HG02623 (cell line): ENCODE measurements at regions not wholly inside any gene's neighbourhood (a gene's known extent, or its start where the extent isn't known, plus 50 kb on each side); places are given as distances from the start of the nearest gene placed in this dataset.

ENCODE experiments used
- ATAC-seq: cut with Tn5 transposase; IDR thresholded peaks from one replicate; pipeline ENCODE4 v1.9.1; 2021; ENCODE audit warnings: moderate library complexity; ENCODE audit not compliant: unreplicated experiment

DNA sequence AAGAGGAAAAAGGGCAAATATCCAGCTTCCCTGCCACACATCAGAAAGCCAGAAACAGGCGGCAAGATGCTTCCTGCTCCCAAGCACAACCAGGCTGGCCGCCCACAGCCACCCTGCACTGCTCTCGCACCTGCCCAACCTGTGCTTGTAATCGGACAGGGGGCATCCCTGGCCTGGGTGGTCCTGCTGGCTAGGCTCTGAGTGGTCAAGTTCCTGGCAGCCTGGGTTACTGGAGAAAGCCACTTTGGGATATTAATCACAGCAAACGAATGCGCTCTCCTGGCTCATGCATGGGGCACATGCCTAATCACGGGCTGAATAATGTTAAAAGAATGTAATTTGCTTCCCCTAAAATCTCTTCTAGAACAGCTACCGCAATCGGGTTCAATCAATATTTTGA is 442.4 kb downstream of the MCTP2 start:
- ATAC-seq = no peak

DNA sequence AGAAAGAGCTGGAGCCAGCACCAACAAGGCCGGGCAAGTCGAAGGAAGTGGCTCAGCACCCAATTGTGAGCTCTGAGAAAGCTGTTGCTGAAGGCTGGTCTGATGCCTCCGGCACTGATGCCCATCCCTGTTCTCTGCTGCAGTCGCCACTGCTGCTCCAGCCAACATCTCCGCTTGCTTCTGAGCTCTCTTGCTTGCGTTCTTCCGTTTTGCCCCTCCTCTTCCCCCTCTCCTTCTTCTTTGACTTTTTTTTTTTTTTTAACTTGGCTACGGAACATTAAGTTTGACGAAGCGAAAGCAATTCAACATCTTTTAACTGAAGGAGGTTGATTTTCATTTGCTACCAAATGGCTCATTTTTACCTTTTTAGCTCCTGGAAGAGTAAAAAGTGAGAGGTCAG is 442.9 kb downstream of the MCTP2 start:
- ATAC-seq = no peak

DNA sequence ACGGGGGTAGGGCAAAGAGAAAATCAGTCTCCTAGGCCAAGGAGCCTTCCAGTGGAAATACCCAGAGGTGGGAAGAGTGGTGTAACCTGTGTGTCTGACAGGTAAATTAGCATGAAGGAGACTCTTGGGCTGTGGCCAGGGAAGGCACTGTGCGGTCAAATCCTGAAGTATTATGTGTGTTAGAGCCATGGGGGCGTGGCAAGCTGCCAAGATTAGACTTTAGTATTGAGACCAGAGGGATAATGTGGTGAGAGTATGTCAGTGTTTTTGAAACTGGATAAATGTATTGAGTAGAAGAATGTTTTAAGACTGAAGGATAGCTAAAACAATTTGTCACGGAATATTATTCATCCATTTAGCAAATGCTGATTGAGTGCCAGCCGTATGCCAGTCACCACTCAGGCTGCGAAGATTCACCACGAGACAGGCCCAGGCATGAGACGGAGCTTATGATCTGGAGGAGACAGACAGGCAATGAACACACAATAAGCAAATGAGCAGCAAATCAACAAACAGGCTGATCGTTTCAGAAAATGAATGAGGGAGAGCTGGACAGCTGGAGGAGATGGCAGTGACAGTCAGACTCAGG is 445.9 kb downstream of the MCTP2 start:
- no peak for ATAC-seq

DNA sequence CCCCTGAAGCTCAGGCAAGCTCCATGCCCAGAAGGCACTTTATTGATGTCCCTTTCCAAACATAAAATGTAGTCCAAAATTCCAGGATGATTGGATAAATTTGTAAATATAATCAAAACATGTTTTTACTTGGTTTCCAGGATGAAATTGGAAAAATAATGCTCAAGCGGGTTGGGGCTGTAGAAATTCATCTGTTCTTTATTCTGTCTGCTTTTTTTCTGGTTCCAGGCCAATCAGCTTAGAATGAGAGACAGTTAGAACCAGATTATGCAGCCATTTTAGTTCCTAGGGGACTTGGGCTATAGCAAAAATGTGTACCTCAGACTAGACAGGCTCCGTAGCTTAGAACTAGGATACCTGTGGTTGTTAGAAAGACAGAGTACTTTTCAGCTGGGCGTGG is 450.8 kb downstream of the MCTP2 start:
- no peak for ATAC-seq

DNA sequence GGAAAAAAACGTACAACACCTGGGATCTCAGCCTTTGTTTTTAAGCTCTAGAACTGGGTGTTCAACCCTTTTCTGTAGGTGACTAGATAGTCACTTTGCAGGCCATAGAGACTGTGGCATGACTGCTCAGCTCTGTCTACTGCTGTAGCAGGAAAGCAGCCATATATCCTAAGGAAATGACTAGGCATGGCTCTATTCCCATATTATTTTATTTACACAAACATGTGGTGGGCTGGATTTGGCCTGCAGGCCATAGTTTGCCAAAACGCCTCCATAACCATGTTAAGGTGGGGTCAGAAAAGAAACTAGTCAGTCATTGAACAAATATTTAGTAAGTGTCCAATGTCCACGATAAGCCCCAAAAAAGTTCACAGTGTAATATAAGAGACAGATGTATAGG is 452.5 kb downstream of the MCTP2 start:
- ATAC-seq = no peak

DNA sequence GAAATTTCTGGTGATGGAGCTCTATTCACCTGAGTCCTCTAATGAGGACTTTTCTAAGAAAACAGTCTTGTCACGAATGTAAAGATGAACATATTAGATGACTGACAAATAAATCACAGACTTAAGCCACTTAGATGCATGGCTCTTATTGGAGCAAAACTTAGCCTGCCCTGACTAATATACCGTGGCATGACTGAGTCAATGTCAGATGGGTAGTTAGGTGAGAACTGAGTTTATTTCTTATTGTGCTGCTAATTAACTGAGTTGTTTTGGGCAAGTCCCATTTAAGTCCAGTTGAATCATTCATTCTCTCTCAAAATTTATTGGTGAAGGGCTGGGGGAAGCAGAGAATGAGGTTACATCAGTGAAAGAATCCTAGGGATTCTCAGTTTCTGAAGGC is 459.8 kb downstream of the MCTP2 start:
- ATAC-seq = no peak

DNA sequence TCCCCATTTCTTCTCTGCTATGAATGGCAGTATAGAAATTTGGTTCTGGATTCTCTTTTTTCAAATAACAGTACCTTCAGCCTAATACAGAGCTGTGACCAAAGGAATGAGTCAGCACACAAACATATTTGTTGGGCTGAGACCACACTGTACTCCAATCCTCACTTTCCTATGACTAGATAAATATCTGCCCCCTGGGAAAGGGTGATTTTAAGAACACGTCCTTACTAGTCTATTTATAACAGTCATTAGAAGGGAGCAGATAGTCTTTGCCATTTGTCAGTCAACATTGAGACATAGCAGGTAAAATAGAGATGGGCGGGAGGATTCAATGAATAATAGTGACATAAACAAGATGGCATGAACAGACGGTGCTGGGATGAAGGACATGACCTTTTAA is 461.3 kb downstream of the MCTP2 start:
- ATAC-seq = no peak

DNA sequence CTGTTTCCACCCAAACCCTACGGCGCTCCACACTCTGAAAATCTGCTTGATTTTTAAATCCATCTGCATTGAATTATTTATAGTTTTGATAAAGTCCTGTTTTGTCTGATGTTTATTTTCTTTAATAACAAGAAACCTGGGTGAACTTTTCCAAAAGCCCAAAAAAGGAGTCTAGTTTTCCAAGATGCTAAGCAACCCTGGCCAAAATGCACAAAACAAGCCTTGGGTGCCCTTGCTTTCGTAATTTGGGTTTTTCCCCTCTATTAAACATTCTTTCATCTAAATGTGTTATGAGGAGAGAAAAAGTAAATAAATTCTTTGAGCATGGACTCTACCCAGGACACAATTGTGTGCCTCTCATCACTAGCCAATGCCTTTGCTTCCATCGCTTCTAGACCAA is 468.9 kb downstream of the MCTP2 start:
- ATAC-seq = no peak

DNA sequence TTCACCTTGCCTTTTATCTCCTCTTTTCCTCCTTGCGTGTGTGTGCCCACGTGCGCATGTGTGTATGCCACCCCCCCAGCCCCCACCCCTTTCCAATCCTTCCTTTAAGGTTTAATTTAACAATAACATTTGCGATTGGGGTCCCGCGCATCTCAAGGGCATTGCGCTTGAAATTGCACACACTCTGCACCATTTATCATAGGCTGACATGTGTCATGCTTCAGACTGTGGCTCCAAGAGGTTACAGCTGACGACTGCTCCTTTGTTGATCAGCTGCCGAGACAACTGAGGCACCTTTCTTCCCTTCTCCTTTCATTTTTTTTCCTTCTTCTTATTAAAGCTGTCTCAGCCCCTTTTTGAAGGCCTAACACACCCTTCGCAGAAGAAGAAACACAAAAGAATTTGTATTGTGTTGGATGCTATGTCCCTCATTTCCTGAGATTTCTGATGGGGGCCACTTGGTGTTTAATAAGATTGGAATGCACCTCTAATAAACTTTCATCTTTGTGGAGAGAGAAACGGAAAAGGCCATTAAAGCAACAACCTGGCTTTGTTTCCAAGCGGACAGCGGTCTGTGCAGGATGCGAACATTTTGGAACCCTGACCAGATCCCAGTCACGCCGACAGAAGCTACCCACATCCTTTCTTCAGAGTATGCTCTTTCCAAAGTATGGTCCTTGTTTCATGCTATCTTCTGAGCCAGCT is 470.1 kb downstream of the MCTP2 start:
- no peak for ATAC-seq

DNA sequence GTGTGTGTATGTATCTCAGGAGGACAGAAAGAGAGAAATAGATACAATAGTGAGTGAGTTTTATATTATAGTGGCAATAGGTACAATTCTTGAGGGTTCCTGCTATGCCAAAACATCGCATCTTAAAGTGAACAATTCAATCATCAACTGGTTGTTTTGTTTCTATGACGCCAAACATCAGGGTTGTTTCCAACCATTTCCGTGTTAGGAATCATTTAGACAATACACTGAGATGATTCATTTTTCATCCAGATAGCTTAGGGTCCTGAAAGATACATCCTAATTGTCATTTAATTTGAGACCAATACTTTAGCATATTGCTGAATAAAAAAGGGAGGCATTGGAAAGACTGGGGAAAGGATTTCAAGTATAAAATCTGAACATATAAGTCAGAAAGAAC is 472.2 kb downstream of the MCTP2 start:
- no peak for ATAC-seq

DNA sequence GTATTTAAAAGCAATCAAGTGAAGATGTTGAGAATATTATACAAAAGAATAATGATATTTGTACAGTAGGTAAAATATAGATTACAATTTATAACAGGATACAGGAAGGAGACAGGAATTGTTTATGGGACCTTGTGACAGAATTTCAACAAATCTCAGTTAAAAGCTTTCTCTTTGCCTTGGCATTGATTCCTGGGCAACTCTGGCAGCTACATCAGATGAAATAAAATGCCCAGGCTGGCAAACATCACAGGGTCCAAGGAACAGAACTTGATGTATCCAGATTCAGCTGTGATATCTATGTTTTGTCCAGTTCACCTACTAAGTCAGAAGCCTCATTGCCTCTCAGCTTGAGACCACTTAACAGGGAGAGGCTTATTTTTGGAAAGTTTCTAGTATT is 473.1 kb downstream of the MCTP2 start:
- no peak for ATAC-seq

DNA sequence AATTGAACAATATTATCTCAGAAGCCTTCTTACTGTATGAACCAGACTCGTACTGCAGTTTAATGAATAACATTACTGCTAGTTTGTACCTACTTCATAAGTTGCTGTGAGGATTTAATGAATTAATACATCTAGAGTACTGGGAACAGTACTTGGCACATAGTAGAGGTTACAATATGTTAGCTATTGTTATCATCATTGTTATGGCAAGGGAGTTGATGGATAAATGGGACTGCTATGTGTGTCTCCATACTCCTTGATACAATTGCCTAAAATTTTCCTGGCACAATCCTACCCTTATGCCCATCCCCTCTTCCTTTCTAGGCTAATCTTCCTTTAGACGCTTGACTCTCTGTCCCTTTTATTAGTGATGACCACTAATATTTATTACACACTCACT is 473.6 kb downstream of the MCTP2 start:
- ATAC-seq = no peak

DNA sequence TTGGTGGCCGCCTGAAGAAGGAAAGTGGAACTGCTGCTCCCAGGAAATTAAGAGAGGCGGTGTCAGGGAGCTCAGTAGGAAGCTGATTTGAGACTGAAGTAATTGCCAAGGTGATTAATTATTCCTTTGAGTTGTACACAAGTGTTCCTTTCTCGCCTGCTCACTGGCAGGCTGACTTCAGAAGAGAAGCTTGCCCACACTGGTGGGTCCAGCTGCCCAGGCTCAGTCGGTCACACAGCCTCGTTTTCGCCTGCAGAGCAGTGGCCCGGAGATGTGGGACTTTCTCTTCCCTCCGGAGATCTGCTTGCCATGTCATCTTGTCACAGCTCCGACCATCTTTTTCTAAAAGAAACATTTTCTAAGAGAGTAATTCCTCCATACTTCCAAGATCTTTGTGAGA is 478.0 kb downstream of the MCTP2 start:
- no peak for ATAC-seq

DNA sequence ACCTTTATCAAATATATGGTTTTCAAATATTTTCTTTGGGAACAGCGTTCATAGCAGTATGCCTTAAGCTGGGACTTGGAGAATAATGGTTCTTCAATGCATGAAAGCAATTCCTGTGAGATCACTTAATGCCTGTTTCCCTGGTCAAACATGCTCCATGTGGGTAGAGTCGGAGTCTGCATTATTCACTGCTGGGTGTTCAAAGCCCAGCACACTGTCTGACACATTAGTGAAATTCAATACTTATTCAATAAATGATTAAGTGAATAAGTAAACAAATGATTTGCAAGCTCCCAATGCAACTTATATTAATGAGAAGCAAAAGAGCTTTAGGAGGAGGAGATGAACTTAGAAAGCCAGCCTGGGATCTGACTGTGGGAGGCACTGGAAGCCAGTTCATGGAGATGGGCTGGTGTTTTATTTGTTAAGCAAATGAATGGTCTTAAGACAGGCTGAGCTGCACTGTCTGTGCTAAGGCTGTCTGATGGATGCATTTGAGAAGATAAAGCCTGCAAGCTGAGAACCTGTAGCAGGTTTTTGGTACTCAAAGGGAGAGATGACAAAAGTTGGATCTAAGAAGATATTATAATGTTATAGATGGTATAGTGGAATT is 490.8 kb downstream of the MCTP2 start:
- no peak for ATAC-seq

DNA sequence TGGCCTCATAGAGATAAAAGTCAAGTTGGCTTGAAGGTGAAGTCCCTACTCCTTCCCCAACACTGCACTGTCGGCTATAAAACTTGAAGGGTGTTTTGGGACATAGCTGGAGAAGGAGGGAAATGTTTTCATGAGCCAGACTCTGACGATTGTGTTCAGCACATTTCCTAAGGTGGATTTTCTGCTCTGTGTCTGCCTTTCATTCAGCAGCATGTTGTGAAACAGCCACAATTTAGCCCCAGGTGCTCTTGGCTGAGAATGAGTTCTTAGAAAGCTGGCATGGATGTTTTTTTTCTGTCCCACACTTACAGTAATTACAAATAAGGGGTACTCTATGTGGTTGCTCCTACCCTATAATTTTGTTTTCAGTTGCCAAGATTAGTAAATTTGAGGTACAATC is 492.4 kb downstream of the MCTP2 start:
- ATAC-seq = no peak

DNA sequence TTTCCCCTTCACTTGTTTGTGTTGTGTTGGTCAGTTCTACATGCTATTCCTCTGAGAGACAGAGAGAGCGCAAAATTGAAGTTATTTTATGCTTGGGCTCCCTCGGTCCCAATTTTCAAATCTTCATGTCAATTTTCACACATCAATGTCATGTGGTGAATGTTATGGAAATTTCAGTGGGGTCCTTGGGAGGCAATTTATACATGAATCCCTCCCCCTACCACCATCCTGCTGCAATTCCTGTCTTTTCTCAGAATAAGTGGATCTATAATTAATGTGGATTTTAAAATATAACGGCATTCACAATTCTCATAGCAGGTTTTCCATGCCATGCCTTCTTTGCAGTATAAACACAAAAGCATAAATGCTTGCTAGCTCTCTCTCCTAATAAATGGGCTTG is 499.9 kb downstream of the MCTP2 start:
- no peak for ATAC-seq

DNA sequence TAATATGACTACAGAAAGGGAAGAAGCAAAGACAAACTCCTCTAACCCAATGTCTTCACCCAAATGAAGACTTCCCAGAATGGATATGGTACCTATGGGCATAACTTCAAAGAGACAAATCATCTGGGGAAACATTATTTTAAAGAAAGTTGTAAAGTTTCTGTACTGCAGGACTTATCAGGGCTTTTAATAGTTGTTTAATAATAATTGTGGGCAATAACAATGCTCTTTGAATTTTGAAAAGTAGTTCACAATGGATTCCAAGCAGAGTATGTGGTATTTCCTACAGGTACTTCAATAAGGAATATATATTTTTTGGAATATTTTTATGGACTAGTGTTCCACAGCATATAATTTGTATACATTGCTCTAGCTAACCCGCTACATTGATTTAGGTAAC is 503.1 kb downstream of the MCTP2 start:
- no peak for ATAC-seq

DNA sequence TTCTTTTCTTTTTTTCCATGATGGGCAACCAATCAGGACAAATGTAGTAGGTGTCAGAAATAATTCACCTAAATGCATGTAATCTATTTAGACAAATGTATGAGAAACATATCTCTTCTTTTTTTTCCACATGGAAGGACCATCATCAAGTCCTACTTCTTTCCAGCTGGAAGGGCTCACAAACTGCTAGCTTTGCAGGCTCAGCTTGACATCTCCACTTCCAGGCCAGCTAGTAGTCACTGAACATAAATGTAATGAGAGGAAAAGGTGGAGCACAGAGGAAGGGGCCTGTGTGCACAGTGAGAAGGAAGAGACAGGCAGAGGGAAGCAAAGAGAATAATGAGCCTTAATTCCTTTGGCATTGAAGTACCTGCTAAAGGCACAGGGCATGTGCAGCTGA is 504.9 kb downstream of the MCTP2 start:
- ATAC-seq = no peak

DNA sequence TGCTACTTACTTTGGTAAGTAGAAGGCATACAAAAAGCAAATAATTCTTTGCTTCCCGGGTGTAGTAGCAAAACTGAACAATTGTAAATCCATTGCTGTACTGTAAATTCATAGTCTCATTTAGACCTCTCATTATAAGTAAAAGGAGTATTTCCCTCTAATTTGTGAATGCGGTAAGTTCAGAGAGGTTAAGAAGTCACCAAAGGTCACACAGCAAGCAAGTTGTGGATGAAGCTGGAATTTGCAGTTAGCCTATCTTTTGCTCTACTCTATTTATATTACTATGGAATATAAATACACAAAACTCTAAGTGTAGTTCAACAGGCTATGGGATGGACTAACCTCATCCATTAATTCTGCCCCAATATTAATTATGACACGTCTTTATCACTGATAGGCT is 508.3 kb downstream of the MCTP2 start:
- ATAC-seq = no peak

DNA sequence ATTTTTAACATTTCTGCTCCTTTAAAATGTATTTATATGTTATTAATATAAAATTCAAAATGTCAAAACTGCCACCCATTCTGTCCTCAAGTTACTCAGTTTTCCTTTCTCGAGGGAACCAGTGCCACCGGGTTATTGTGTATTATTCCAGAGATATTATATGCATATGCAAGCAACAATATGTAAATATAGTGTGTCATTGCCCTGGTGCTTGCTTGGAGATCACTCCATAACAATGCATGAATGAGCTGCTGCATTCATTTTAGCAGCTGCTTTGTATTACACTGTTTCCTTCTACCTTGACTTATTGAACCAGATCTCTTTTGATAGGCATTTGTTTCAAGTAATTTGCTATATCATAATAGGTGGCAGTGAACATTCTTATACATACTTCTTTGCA is 509.1 kb downstream of the MCTP2 start:
- ATAC-seq = no peak

DNA sequence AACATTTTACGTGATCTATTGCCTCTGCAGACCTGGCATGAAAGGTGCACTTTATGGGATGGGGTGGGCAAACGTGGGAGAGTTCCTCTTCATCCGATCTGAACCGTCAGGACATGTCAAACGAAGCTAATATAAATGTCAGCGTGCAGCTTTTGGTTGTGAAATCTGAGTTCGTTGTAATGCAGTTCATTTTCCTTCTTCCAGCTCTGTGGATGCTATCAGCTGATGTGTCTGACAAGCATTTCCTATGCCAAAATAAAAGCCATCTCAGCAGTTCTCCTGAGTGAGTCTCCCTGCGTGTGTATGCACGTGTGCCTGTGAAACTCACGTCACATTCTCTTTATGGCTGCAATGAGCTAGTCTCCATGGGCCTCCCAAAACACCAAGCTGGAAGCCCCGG is 512.3 kb downstream of the MCTP2 start:
- ATAC-seq = no peak

DNA sequence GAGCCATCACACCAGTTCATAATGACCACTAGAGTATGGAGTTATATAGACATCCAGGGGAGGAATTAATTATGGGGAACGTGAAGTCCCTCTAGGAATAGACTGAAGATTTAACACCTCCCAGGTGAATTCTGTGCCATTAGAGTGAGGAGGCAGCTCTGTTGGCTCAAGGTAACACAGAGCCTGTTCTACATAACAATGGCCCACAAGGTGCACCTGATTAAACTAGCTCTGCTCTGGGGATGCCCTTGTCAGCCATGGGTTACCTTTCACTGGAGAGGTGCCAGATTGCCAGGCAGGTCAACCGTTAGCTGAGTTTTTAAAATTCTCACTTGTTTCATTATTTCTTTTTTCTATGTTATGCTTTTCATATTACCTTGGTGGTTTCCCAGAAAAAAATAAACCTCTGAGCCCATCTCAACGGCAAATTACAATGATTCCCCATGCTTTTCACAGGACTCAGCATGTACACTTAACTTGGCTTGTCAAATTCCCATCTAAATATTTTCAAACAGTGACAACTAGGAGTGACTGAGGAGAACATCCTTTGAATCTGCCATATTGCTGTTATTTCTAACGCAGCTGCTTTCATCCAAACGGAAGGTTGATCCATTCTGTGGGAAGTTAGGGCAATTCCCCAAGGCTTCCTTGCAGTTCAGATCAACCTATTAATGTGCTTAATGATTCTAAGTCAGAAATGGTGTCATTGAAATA is 512.9 kb downstream of the MCTP2 start:
- no peak for ATAC-seq
